ENCODE measurements at regions not wholly inside any gene's neighbourhood (a gene's known extent, or its start where the extent isn't known, plus 50 kb on each side); places are given as distances from the start of the nearest gene placed in this dataset.

DNA sequence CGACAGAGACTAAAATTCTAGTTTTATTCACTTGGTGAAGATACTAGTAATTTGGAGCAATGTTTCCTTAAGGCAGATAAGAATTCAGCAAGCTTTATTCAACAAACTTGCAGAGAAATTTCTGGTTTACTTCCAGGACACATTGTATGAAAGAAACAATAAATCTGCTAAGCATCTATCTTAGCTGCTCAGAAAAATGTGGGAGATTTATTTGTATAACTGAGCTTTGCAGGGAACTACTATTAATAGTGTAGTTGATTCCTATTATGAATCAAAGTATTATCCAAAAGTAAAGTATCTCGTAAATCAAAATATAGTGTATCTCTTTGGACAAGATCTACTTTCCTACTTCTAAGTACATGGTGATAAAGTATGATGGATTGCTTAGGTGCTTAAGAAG is 239.4 kb upstream of the TMTC1 start:
- no peak overlapping the region for H3K9ac ChIP-seq (ENCODE audit: low read depth in 1 of 2, low read length in 2 of 2)
- H3K36me3 ChIP-seq (ENCODE audit: control insufficient read depth in 2 of 2, insufficient read depth in 2 of 2, low read length in 2 of 2): no peaks in the 10 kb centered on the region
- no peak overlapping the region for H3K4me3 ChIP-seq (ENCODE audit: low read length in 2 of 2)

DNA sequence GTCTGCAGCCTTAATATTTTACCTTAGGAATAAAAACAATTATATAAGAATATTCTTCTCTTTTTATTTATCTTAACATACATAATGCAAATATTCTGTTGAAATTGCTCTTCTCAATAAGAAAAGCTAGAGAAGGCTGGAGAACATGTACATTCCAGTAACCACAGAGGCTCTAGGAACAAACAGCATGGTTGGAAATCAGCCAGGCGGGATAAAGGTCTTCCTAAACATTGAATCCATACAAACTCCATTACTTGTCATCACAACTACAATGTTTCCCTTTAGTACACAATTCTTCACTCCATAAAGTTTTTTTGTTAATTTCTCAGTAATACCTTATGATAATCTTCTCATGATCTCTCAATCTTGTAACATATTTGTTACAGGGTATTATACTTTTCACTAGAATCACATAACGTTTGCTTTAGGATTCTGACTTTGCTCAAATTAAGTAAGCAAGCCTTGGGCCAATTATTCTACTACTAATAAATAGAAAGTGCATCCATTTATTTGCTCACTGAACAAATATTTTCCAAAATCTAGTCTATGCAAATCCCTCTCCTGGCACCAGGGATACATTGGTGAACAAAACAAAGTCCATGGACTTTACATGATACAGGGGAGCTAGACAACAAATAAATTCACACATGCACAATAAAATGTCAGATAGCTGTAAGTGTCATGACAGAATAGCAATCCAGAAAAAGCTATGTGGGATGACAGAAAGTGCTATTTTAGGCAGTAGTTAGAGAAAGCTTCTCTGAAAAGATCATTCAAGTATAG is 237.5 kb upstream of the TMTC1 start:
- H3K36me3 ChIP-seq (ENCODE audit: control insufficient read depth in 2 of 2, insufficient read depth in 2 of 2, low read length in 2 of 2): no peaks in the 10 kb centered on the region
- H3K9me3 ChIP-seq (ENCODE audit: control insufficient read depth in 2 of 2, low read length in 2 of 2): no peaks in the 10 kb centered on the region
- H3K4me1 ChIP-seq (ENCODE audit: control insufficient read depth in 2 of 2, insufficient read depth in 2 of 2, low read length in 2 of 2): no peaks in the 10 kb centered on the region
- H3K27ac ChIP-seq (ENCODE audit: low read depth in 2 of 2, low read length in 2 of 2): no peak overlapping the region
- H3K4me3 ChIP-seq (ENCODE audit: low read length in 2 of 2): no peak overlapping the region
- H3K27me3 ChIP-seq (ENCODE audit: control insufficient read depth in 2 of 2, insufficient read depth in 2 of 2, low read length in 2 of 2): no peaks in the 10 kb centered on the region
- H3K9ac ChIP-seq (ENCODE audit: low read depth in 1 of 2, low read length in 2 of 2): no peak overlapping the region

More for the DNA sequence above, 239.4 kb upstream of the TMTC1 start:
- no peak overlapping the region for H3K27ac ChIP-seq (ENCODE audit: low read depth in 2 of 2, low read length in 2 of 2)
- no peaks in the 10 kb centered on the region for H3K27me3 ChIP-seq (ENCODE audit: control insufficient read depth in 2 of 2, insufficient read depth in 2 of 2, low read length in 2 of 2)
- no peaks in the 10 kb centered on the region for H3K4me1 ChIP-seq (ENCODE audit: control insufficient read depth in 2 of 2, insufficient read depth in 2 of 2, low read length in 2 of 2)
- H3K9me3 ChIP-seq (ENCODE audit: control insufficient read depth in 2 of 2, low read length in 2 of 2): no peaks in the 10 kb centered on the region

DNA sequence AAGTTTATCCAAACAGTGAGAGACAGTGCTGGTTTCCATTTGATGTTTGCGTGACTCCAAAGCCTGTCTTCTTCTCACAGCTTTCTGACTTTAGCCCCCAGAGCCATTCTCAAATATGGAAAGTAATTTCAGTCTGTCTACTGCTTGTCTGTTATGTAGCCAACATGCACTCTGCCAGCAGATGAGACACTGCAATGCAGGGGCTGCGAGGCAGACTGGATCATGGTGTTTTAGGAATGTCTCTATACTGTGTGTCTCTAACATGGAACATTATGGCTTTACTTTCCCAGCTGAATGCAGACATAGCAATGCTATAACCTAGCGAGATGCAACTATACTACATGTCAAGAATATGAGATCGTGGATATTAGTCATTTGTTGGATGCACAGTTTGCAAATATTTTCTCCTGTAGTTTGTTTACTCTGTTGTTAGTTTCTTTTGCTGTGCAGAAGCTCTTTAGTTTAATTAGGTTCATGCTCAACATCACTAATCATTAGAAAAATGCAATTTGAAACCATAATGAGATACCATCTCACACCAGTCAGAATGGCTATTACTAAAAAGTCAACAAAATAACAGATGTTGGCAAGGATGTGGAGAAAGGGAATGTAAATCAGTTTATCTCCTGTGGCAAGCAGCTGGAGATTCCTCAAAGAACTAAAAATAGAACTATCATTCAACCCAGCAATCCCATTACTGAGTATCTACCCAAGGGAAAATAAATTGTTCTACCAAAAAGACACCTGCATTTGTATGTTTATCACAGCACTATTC is 235.8 kb upstream of the TMTC1 start:
- no peak overlapping the region for H3K9ac ChIP-seq (ENCODE audit: low read depth in 1 of 2, low read length in 2 of 2)
- H3K27ac ChIP-seq (ENCODE audit: low read depth in 2 of 2, low read length in 2 of 2): no peak overlapping the region
- no peaks in the 10 kb centered on the region for H3K36me3 ChIP-seq (ENCODE audit: control insufficient read depth in 2 of 2, insufficient read depth in 2 of 2, low read length in 2 of 2)
- no peaks in the 10 kb centered on the region for H3K4me1 ChIP-seq (ENCODE audit: control insufficient read depth in 2 of 2, insufficient read depth in 2 of 2, low read length in 2 of 2)
- H3K4me3 ChIP-seq (ENCODE audit: low read length in 2 of 2): no peak overlapping the region
- no peaks in the 10 kb centered on the region for H3K27me3 ChIP-seq (ENCODE audit: control insufficient read depth in 2 of 2, insufficient read depth in 2 of 2, low read length in 2 of 2)
- no peaks in the 10 kb centered on the region for H3K9me3 ChIP-seq (ENCODE audit: control insufficient read depth in 2 of 2, low read length in 2 of 2)

DNA sequence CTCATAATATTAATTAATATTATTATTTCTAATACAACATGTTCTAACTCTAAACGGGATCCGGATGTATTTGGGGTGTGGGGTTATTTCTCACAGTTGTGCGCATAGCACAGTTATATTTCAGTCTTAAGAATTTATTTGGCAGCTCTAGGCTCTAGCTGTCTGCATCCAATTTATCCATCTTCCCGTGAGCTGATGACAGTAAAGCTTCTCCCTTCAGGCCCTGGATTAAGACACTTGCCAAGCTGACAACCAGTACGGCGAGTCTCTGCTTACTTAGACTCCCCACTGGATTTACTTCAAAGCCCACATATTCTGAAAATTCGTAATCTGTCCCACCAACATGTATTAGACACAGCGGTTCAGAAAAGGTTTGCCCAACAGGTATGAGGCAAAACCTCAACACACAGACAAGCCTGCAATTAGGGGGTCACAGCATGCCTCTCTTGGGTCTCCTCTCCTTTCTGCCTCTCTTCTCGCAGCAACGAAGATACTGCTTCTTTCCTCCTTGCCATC is 232.9 kb upstream of the TMTC1 start:
- Histone ChIP-seq H3K9ac (ENCODE audit: low read depth in 1 of 2, low read length in 2 of 2) (no peak overlapping the region), H3K27ac (ENCODE audit: low read depth in 2 of 2, low read length in 2 of 2) (no peak overlapping the region), H3K36me3 (ENCODE audit: control insufficient read depth in 2 of 2, insufficient read depth in 2 of 2, low read length in 2 of 2) (no peaks in the 10 kb centered on the region), H3K9me3 (ENCODE audit: control insufficient read depth in 2 of 2, low read length in 2 of 2) (no peaks in the 10 kb centered on the region), H3K4me3 (ENCODE audit: low read length in 2 of 2) (no peak overlapping the region), H3K4me1 (ENCODE audit: control insufficient read depth in 2 of 2, insufficient read depth in 2 of 2, low read length in 2 of 2) (no peaks in the 10 kb centered on the region), H3K27me3 (ENCODE audit: control insufficient read depth in 2 of 2, insufficient read depth in 2 of 2, low read length in 2 of 2) (no peaks in the 10 kb centered on the region)

DNA sequence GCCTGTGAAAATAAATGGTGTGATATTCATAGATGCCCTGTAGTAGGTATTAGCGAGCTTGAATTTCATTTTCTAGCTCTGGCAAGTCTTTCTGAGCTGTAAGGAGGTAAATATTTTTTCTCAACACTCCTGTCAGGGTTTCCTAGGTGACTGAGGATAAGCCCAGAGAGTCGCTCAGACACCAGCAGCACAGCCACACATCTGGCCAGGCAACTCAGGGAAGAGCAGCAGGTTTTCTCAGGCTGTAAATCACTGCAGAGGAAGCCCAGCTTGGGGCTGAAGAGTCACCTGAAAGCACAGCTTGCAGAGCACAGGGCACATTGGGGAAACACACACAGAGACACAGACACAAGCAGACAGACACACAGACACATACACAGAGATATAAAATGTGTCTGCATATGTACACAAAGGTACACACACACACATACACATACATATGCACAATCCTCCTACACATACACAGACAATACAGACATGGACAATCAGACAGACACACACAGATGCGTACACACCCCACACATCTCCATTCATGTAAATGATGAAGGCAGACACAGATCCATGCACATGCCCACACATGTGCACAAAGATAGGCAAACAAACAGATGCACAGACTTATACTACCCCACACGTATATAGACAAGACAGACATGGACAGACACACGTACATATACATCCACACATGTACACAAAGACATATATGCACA is 232.0 kb upstream of the TMTC1 start:
- H3K27ac ChIP-seq (ENCODE audit: low read depth in 2 of 2, low read length in 2 of 2): no peak overlapping the region
- no peak overlapping the region for H3K4me3 ChIP-seq (ENCODE audit: low read length in 2 of 2)
- no peaks in the 10 kb centered on the region for H3K27me3 ChIP-seq (ENCODE audit: control insufficient read depth in 2 of 2, insufficient read depth in 2 of 2, low read length in 2 of 2)
- H3K9ac ChIP-seq (ENCODE audit: low read depth in 1 of 2, low read length in 2 of 2): no peak overlapping the region
- no peaks in the 10 kb centered on the region for H3K9me3 ChIP-seq (ENCODE audit: control insufficient read depth in 2 of 2, low read length in 2 of 2)
- H3K36me3 ChIP-seq (ENCODE audit: control insufficient read depth in 2 of 2, insufficient read depth in 2 of 2, low read length in 2 of 2): no peaks in the 10 kb centered on the region
- no peaks in the 10 kb centered on the region for H3K4me1 ChIP-seq (ENCODE audit: control insufficient read depth in 2 of 2, insufficient read depth in 2 of 2, low read length in 2 of 2)

DNA sequence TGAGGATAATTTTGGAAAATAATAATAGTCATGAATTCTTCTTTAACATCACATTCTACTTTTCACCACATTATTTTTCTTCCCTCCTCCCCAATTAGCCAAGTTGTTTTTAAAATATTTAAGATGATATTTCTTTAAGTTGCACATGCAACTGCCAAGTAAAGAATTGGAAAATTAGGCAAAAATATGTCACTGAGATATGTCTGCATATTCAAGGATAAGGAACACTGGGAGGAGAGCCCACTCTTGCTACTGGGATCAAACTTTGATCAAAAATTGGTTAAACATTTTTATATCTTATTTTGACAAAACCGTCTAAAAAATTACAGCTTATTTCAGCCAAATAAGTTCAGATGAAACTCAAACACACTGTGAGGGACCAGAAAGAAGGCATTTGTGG is 231.2 kb upstream of the TMTC1 start:
- H3K9me3 ChIP-seq (ENCODE audit: control insufficient read depth in 2 of 2, low read length in 2 of 2): no peaks in the 10 kb centered on the region
- H3K27ac ChIP-seq (ENCODE audit: low read depth in 2 of 2, low read length in 2 of 2): no peak overlapping the region
- no peak overlapping the region for H3K4me3 ChIP-seq (ENCODE audit: low read length in 2 of 2)
- no peaks in the 10 kb centered on the region for H3K36me3 ChIP-seq (ENCODE audit: control insufficient read depth in 2 of 2, insufficient read depth in 2 of 2, low read length in 2 of 2)
- no peaks in the 10 kb centered on the region for H3K4me1 ChIP-seq (ENCODE audit: control insufficient read depth in 2 of 2, insufficient read depth in 2 of 2, low read length in 2 of 2)
- H3K27me3 ChIP-seq (ENCODE audit: control insufficient read depth in 2 of 2, insufficient read depth in 2 of 2, low read length in 2 of 2): no peaks in the 10 kb centered on the region
- no peak overlapping the region for H3K9ac ChIP-seq (ENCODE audit: low read depth in 1 of 2, low read length in 2 of 2)

DNA sequence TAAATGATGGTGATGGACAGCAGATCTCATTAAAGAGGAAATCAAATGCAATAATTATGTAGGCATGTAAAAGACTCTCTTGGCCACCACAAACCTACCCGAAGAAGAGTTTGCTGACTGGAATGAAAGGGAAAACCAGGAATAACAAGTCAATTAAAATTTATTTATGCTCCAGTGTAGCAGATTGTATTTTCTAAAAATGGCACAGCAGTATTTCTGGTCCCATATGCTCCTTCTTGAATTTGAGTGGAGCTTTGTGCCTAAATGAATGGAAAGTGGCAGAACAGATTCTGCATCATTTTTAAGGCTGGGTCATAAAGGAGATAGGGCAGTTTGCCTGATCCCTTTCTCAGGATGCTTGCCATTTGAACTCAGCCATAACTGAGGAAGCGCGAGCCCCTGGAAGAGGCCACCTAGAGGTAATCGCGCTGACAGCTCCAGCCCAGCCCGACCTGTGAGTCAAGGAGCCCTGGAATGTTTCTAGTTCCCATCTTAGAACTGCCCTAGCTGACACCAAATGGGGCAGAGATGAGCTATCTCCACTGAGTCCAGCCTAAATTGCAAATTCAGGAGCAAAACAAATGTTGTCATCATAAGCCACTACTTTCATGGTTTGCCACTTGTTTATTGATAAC is 229.2 kb upstream of the TMTC1 start:
- Histone ChIP-seq H3K4me1 (ENCODE audit: control insufficient read depth in 2 of 2, insufficient read depth in 2 of 2, low read length in 2 of 2) (no peaks in the 10 kb centered on the region), H3K9ac (ENCODE audit: low read depth in 1 of 2, low read length in 2 of 2) (no peak overlapping the region), H3K36me3 (ENCODE audit: control insufficient read depth in 2 of 2, insufficient read depth in 2 of 2, low read length in 2 of 2) (no peaks in the 10 kb centered on the region), H3K27ac (ENCODE audit: low read depth in 2 of 2, low read length in 2 of 2) (no peak overlapping the region), H3K4me3 (ENCODE audit: low read length in 2 of 2) (no peak overlapping the region), H3K9me3 (ENCODE audit: control insufficient read depth in 2 of 2, low read length in 2 of 2) (no peaks in the 10 kb centered on the region), H3K27me3 (ENCODE audit: control insufficient read depth in 2 of 2, insufficient read depth in 2 of 2, low read length in 2 of 2) (no peaks in the 10 kb centered on the region)

DNA sequence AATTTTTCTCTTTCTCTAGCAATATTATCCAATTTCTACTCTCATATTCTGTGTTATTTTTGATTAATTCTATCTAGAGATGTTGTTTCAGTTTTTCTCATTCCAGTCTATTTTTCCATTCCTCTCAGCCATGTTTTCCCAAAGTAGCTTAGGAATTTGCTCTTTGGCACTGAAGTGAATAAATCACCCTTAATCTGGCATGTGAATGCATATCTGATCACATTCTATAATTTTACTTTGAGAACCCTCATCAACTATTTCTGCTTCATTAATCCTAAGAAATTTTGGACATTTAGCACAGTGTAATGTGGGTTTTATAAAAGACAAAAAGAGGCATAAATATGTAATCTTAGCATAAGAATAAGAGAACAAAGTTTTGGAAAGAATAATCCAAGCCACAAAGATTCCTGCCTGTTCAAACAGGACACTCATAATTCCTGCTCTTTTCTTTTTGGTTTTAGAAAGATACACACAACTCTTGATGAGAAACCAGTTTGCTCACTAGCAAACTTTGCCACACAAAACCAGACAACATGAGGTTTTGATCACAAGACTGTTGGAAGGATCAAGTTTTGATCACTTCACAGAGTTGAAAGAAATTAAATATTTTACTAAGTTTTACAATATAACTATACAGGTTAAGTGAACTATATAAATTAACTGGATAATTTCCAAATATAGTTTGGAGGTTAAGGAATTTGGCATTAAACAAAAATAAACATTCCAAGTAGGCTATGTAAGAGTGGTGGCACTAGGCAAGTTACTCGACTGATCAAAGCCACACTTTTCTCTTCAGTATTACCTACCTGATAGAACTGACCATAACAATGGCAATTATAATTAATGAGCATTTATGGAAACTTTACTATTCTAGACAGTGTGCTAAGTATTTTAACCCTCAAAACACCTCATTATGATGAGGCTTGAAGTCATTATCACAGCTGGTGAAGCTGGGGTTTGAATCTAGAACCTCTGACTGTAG is 226.6 kb upstream of the TMTC1 start:
- no peak overlapping the region for H3K27ac ChIP-seq (ENCODE audit: low read depth in 2 of 2, low read length in 2 of 2)
- no peaks in the 10 kb centered on the region for H3K27me3 ChIP-seq (ENCODE audit: control insufficient read depth in 2 of 2, insufficient read depth in 2 of 2, low read length in 2 of 2)
- H3K4me3 ChIP-seq (ENCODE audit: low read length in 2 of 2): no peak overlapping the region
- H3K36me3 ChIP-seq (ENCODE audit: control insufficient read depth in 2 of 2, insufficient read depth in 2 of 2, low read length in 2 of 2): no peaks in the 10 kb centered on the region
- no peaks in the 10 kb centered on the region for H3K9me3 ChIP-seq (ENCODE audit: control insufficient read depth in 2 of 2, low read length in 2 of 2)
- H3K9ac ChIP-seq (ENCODE audit: low read depth in 1 of 2, low read length in 2 of 2): no peak overlapping the region
- no peaks in the 10 kb centered on the region for H3K4me1 ChIP-seq (ENCODE audit: control insufficient read depth in 2 of 2, insufficient read depth in 2 of 2, low read length in 2 of 2)

DNA sequence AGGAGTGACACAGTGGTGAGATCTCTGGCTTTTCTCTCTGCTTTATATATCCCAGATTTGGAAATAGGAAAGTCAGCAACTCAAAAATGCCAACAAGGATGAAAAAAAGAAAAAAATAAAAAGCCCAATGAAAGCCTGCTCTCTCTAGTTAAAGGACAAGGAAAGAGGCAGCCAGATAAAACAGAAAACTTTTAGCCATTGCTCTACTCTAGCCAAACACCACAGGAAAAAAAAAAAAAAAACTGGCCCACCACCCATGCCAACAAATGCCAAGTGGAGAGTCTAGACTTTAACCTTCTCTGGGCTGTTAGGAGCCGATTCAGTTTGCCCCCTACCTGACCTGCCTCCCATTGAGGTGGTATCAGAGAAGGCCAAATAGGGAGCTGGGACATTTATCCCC is 222.3 kb upstream of the TMTC1 start:
- Histone ChIP-seq H3K4me3 (ENCODE audit: low read length in 2 of 2) (no peak overlapping the region), H3K4me1 (ENCODE audit: control insufficient read depth in 2 of 2, insufficient read depth in 2 of 2, low read length in 2 of 2) (no peaks in the 10 kb centered on the region), H3K36me3 (ENCODE audit: control insufficient read depth in 2 of 2, insufficient read depth in 2 of 2, low read length in 2 of 2) (no peaks in the 10 kb centered on the region), H3K27me3 (ENCODE audit: control insufficient read depth in 2 of 2, insufficient read depth in 2 of 2, low read length in 2 of 2) (no peaks in the 10 kb centered on the region), H3K27ac (ENCODE audit: low read depth in 2 of 2, low read length in 2 of 2) (no peak overlapping the region), H3K9ac (ENCODE audit: low read depth in 1 of 2, low read length in 2 of 2) (no peak overlapping the region), H3K9me3 (ENCODE audit: control insufficient read depth in 2 of 2, low read length in 2 of 2) (no peaks in the 10 kb centered on the region)

Measured in mucosa of rectum (tissue), 2 donors.